Lung (tissue), 11 donors: ENCODE measurements at regions not wholly inside any gene's neighbourhood (a gene's known extent, or its start where the extent isn't known, plus 50 kb on each side); places are given as distances from the start of the nearest gene placed in this dataset.

Experiments
- ATAC-seq: fragments of 200-7000 bp; cut with Tn5 transposase; one replicate; pipeline ENCODE4 v1.9.1; 2020; ENCODE audit warnings: moderate number of reproducible peaks; ENCODE audit not compliant: insufficient read depth, low FRiP score
- DNase-seq, 3 donors: peaks; one replicate each; pipeline ENCODE4 v3.0.0-alpha.2; 2013 to 2017
- H3K27ac ChIP-seq, 2 donors: one replicate each; pipeline ENCODE4 v1.5.1; 2013; ENCODE audit warnings: mild to moderate bottlenecking in 2 of 2, moderate library complexity in 2 of 2, control low read depth in 1 of 2, inconsistent platforms in 1 of 2, low read depth in 1 of 2, low read length in 1 of 2
- H3K27me3 ChIP-seq, 3 donors: one replicate each; pipeline ENCODE4 v1.5.1; 2013; ENCODE audit warnings: low read length in 2 of 3; ENCODE audit not compliant: control insufficient read depth in 3 of 3, insufficient read depth in 3 of 3
- H3K36me3 ChIP-seq, 4 donors: one replicate each; pipeline ENCODE4 v1.5.1; 2013; ENCODE audit warnings: low read length in 4 of 4, mild to moderate bottlenecking in 1 of 4, moderate library complexity in 1 of 4; ENCODE audit not compliant: control insufficient read depth in 4 of 4, insufficient read depth in 4 of 4
- H3K4me1 ChIP-seq, 5 donors: one replicate each; pipeline ENCODE4 v1.5.1; 2013; ENCODE audit warnings: low read length in 5 of 5, mild to moderate bottlenecking in 2 of 5, moderate library complexity in 1 of 5; ENCODE audit not compliant: control insufficient read depth in 5 of 5, insufficient read depth in 5 of 5
- H3K4me3 ChIP-seq: one replicate; pipeline ENCODE4 v1.5.1; 2013; ENCODE audit warnings: mild to moderate bottlenecking, control low read depth, moderate library complexity
- H3K9ac ChIP-seq, 2 donors: one replicate each; pipeline ENCODE4 v1.5.1; 2013; ENCODE audit warnings: low read length in 2 of 2, control low read depth in 1 of 2; ENCODE audit not compliant: insufficient read depth in 1 of 2
- H3K9me3 ChIP-seq, 4 donors: one replicate each; pipeline ENCODE4 v1.5.1; 2013; ENCODE audit warnings: low read length in 3 of 4, mild to moderate bottlenecking in 1 of 4, moderate library complexity in 1 of 4; ENCODE audit not compliant: control insufficient read depth in 4 of 4, insufficient read depth in 3 of 4
- CTCF ChIP-seq: IDR thresholded peaks from 2 replicates; pipeline ENCODE4 v1.5.1; 2012; ENCODE audit warnings: mild to moderate bottlenecking; ENCODE audit errors: control extremely low read depth, extremely low read depth
- WGBS, 2 donors: extraction: QIAGEN DNeasy Blood & Tissue Kit; methylation state at CpG; one replicate each; pipeline ENCODE4 v1.1.7; 2013; 5-methylcytosine and 5-hydroxymethylcytosine counted together
- donor health status: control.
- donor health status: control.
- donor health status: Bipolar disorder and iron deficiency.
- donor health status: healthy.
- donor health status: DM: yes; HTN: yes; CAD: no.

GRCh38 chr5:109987970-109988369 is 298.2 kb downstream of the MAN2A1 start:
- Histone ChIP-seq H3K9ac (no peak overlapping the region), H3K27me3 (peaks cover 0 to 9% (median 0%) of the 10 kb centered on the region in 3 donors), H3K9me3 (no peaks in the 10 kb centered on the region), H3K27ac (no peak overlapping the region), H3K4me3 (no peak overlapping the region), H3K36me3 (no peaks in the 10 kb centered on the region), H3K4me1 (peaks cover 0 to 10% (median 0%) of the 10 kb centered on the region in 5 donors)
- no peak for DNase-seq
- WGBS, 2 donors: 43 to 84% methylated on average over 2 of the region's 2 CpGs
- no peak for TF ChIP-seq CTCF
- ATAC-seq: no peak

GRCh38 chr5:109989161-109989560 is 299.4 kb downstream of the MAN2A1 start:
- H3K4me3 ChIP-seq: no peak overlapping the region
- H3K27me3 ChIP-seq: peaks cover 0 to 9% (median 0%) of the 10 kb centered on the region in 3 donors
- H3K36me3 ChIP-seq: no peaks in the 10 kb centered on the region
- ATAC-seq (no peak), DNase-seq (no peak)
- no peak overlapping the region for H3K9ac ChIP-seq
- H3K4me1 ChIP-seq: peaks cover 0 to 10% (median 0%) of the 10 kb centered on the region in 5 donors
- no peaks in the 10 kb centered on the region for H3K9me3 ChIP-seq
- TF ChIP-seq CTCF: no peak
- WGBS, 2 donors: 89 to 91% methylated on average over 7 of the region's 7 CpGs
- H3K27ac ChIP-seq: no peak overlapping the region

- no peak overlapping the region for H3K9ac ChIP-seq
- peaks cover 0 to 9% (median 0%) of the 10 kb centered on the region in 3 donors for H3K27me3 ChIP-seq
- no peaks in the 10 kb centered on the region for H3K9me3 ChIP-seq
- no peak overlapping the region for H3K4me3 ChIP-seq
- no peak for TF ChIP-seq CTCF
- DNase-seq: peak in 1 of 3 donors; percentile 11
- WGBS, 2 donors: 81 to 89% methylated on average over 4 of the region's 4 CpGs
- H3K4me1 ChIP-seq: peaks cover 0 to 10% (median 0%) of the 10 kb centered on the region in 5 donors
- ATAC-seq: no peak
- no peaks in the 10 kb centered on the region for H3K36me3 ChIP-seq
- no peak overlapping the region for H3K27ac ChIP-seq
Measured at GRCh38 chr5:109989994-109990722, 300.4 kb downstream of the MAN2A1 start.
